NCI-H128 (cell line): ENCODE measurements at regions not wholly inside any gene's neighbourhood (a gene's known extent, or its start where the extent isn't known, plus 50 kb on each side); places are given as distances from the start of the nearest gene placed in this dataset.
"Not testable (repeated sequence)": the region's sequence is repeated elsewhere in the genome, so short reads cannot be mapped to it uniquely, and the experiment has no call there.

ENCODE experiments used
- DNase-seq: peaks from one replicate; lab custom pipeline; 2025; ENCODE audit not compliant: unreplicated experiment; lab: John Stamatoyannopoulos, UW

DNA sequence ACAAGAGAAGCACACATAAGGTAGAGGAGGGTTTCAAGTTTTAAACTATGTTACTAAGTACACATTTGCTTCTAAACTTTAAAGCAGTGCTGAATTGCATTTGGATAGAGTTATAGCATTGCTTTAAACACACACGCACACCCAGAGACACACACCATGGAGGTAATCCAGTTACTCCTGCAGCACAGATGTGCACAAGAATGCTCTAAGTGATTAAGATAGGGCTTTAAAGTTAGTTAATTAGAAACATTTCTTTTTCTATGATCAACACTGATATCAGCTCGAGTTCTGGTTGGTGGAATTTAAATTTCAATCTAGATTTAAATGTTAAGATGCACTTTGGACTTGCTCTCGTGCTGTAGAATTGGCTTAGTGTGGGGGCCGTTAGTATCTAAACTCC, 492.3 kb downstream of the ZEB2 start:
- DNase-seq = no peak

DNA sequence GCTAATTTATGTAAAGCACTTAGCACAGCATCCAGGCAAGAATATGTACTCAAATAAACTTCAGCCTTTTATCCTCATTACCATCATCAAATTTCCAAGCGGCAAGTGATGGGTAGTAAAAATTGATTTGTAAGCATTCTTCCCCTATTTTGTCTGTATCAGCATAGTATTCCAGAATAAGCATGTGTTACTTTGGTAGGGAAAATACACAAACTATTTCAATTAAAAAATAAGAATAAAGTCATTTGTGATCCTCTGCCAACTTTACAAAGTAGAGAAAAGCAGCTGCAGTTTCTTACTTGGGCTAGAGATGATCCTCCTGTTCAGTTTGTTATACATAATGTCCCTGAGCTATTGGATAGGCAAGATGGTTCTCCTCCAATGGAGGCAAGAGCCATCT, 493.2 kb downstream of the ZEB2 start:
- no peak for DNase-seq

DNA sequence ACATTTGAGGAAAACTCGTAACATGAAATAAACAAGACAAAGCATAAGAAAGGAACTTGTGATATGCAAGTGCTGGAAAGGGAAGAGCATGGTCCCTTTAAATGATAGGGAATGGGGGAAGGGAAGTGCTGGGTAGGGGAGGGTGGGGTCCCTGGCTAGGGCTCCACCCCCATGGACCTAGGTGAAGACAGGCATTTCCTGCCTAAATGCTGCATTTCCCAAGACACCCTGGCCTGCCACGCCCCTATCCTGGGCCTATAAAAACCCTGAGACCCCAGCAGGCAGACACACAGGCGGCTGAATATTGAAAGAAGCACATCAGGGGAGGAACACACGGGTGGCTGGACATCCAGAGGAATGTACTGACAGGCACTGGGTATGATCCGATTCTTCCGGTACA, 499.9 kb downstream of the ZEB2 start:
- DNase-seq = no peak

DNA sequence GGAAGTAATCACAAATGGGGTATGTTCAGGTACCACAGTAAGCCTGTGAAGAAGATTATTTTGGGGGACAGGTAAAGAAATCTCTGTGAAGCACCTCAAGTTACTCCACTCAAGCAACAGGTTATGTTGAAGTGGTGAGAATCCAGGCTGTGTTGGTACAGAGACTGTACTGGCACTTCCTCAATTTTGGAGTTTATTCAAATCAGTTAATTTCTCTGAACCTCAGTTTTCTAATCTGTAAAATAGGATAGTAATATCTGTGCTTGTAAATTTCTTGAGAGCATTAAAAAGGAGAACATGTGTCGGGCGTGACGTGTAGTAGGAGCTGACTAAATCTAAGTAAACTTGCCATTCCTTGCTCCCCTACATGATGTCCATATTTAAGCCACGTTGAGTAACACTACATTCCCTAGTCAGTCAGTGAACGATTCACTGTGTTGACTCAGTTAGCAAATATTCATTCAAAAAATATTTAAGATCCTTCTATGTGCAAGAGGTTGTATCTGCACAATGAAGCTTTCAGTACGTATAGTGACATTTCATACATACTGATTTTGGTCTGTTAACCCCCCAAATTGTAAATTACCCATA, 504.2 kb downstream of the ZEB2 start:
- DNase-seq = no peak

DNA sequence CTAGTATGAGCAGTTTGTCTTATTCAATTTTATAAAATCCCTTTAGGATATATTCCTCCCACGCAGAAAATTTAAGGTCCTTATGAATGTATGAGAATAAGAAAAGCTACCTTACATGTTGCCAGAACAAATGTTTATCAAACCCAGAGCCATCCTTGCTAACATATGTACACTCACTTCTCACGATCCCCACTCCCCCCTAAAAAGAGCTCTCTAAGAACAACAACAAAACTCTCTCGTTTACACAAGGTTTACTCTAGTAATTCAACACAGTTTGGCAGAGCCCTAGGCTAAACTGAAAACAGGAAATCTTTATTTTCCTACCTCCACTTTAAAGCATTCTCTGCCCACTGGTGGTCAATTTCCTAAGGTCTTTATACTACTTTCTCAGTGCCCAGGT, 504.9 kb downstream of the ZEB2 start:
- DNase-seq = no peak

DNA sequence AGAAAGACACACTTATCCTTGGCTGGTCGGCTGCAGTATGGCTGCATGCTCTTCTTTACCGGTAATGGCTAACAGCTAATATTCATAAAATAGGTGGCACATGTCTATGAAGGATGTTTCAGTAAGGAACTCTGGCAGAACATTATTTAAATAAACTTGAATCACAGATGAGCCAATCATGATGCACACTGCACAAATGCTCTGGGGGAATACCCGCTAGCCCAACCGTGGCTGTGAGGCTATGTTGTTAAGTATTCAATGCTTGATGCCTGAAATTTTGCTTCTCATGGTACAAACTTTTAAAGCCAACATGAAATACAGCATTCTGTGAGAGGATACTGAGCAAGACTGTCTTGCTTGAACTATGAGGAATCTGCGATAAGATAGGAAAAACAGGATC, 505.8 kb downstream of the ZEB2 start:
- no peak for DNase-seq

DNA sequence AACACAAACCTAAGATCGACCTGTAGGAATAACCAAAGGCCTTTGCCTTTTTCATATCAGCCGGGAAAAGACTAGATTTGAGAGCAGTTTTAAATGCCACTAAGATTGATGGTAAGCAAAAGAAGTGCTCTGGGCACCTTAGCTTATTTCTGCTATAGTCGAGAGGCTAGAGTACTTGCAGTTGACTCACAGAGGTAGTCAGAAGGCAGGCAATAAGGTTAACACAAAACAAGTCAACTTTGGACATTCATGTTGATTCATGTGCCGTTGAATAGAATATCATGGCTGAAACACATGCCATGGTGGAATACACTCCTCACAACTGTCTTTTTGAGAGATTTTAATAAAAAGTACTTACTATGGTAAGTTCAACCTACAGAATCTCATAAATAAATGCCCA, 507.6 kb downstream of the ZEB2 start:
- DNase-seq = no peak

DNA sequence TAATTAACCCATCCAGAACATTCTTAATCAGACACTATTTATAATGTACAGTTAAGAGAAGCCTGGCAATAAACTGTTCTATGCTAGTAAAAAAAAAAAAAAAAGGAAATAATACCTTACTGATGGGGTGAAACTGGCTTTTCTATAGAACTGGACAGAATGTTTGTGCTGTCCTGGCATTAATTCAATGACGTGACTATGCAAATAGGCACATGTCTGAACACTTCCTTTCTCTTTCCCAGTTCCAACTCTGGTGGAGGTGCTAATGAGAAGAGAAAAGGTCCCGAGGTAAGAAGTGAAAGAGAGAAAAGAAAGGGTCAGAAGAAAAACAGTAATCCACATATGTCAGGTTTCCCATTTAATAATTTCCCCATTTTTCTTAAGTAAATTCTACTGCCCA, 508.4 kb downstream of the ZEB2 start:
- DNase-seq = no peak

DNA sequence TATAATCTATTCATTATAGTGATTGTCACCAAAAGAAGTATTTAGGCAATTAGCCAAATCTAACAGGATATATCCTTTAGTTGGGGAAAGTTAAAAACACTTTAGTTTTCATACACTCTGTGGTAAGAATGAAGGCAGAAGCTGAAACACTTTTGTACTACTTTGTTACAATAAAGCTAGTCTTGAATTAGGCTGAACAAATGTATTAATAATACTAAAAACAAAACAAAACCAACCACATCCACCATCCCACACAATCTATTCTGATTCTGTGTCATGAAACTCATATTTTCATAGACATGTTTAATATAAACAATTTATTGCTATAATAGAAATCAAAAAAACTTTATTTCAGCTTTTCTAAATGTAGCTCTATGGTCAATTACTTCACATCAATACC, 508.8 kb downstream of the ZEB2 start:
- no peak for DNase-seq

DNA sequence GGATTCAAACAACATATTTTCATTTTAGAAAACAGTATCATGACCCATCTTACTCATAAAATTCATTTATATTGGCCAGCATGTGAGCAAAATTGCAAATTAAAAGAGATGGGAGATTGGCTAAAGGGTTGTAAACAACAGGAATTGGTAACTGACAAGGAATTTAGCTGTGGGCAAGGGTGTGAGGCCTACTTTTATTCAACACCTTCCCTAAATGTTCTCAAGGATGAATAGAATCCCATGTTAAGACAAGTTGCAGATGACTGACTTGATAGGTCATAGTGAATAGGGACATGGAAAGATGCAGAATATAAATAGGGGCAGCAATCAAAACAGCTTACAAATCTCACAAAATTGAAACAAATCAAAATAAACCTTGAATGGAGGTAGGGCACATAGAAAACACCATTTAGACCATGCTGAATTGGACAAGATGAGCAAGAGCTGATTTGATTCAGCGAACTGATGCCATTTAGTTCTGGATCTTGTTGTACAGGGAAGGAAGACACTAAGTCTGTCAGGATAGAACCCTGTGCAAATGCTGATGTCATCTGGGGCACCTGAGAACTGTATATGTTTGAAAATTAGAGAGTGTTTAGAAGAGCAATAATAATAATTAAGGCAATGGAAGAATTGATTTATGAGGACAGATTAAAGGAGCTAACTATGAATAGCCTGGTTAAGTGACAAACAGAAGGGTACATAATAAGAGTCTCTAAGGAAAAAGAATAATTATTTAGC, 509.7 kb downstream of the ZEB2 start:
- no peak for DNase-seq

DNA sequence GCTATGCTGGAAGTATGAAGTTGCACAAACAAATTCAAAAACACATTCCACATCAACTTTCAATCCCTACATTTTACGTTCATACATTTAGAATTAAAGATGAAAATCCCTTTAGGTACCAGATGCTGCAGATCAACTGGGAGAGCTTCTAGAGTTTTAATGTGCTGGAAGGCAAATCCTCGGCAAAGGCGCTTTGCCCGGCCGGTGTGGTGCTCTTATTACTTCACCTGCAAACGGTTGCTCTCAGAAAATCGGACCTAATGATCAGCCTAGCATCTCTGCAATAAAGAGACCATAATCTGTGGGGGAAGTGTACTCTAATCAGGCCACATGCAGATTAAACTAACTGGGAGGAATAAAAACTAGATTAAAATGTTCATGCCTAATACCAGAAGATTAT, 513.8 kb downstream of the ZEB2 start:
- DNase-seq = no peak

DNA sequence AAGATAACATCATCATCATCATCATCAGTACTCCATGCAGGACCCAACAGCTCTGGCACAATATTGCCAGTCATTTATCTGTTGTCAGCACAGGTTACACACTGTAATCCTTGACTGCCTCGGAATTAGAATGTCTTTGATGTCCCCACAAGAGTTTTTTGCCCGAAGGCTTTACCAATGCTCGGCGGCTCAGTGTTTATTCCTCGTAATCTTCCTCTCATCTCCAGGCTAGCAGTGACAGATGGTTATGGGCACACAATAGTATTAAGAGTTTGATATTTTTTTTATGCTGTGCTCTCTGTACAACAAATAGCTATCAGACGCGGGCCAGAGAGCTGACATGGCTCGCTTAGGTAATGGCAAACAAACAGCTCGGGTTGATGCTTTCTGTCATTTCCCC, 515.2 kb downstream of the ZEB2 start:
- DNase-seq = no peak

DNA sequence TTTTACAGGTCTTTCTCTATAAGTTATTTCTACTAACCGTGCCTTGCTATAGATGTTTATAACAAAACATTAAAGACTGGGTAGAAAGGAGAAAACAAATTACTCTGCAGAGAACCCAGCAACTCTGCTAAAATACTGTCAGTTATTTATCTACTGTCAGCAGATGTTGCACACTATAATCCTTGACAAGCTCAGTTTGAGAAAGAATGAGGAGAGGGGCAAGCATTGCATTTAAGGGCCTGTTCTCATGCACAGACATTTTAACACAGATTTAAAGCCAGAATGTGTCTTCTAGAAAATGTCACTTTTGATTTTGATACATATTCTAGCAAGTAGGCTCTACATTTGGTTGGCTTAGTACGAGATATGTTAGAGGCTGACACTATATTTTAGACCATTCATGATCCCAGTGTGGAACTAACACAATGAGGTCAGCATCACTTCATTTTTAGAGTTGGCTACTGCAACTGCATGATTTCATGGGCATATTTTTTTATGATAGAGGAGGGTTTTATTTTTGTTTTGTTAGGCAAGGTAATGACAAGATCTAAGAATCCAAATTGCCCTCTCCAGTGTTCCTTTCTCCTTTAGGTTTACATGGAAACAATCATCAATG, 516.4 kb downstream of the ZEB2 start:
- DNase-seq = no peak

DNA sequence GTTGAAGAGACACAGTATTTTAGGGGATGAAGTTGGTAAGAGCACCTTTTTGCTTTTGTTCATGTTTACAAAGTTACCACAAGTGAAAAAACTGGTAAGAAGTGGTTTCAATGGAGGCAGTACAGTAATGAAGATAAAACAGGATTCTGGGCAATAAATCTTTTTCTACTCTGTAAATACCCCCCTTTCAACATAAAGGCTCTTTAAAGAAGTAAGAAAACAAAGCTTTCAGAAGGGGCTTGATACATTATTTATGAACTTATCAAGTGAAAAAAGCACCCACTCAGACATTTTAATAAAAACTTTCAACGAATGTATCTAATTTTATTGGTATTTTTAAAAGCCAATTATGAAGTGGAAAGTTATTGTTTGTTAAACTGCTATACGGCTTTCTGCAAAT, 522.9 kb downstream of the ZEB2 start:
- no peak for DNase-seq

DNA sequence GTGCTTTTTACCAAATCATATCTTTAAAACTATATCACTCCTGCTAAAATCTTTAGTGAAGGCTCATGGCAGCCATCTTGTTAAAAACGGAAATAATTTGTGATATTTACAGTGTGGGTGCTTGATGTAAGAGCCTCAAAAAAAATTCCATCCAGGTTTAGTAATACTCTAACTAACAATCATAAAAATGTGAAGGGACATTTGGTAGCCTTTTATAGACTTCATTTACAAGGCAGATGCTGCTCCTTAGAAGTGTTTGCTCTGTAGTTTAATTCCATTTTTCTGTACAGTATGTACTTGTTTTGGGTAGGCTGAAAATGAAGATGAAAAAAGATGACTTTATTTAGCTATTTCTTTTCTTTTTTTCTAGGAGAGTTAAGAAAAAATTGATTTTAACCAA, 525.0 kb downstream of the ZEB2 start:
- no peak for DNase-seq

DNA sequence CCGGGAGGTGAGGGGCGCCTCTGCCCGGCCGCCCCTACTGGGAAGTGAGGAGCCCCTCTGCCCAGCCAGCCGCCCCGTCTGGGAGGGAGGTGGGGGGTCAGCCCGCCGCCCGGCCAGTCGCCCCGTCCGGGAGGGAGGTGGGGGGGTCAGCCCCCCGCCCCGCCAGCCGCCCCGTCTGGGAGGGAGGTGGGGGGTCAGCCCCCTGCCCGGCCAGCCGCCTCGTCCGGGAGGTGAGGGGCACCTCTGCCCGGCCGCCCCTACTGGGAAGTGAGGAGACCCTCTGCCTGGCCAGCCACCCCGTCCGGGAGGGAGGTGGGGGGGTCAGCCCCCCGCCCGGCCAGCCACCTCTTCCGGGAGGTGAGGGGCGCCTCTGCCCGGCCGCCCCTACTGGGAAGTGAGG, 528.3 kb downstream of the ZEB2 start:
- not testable (repeated sequence) for DNase-seq

DNA sequence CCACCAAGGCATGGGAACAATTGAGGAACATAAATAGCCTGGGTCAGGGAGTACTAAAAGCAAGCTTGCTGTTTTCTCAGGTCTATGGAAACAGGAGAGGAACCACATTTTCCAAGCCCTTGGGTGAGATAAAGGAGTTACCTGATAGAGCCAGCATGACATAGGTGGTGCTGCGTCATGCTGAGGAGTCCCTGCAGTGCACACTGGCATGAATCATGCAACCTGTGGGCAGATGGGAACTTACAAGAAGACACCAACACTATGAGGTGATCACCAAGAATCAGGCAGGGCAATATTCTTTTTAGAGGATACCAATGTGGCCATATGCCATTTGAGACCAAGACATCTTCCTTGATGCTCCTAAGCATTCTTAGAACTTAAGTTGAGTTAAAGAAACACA, 531.8 kb downstream of the ZEB2 start:
- no peak for DNase-seq

DNA sequence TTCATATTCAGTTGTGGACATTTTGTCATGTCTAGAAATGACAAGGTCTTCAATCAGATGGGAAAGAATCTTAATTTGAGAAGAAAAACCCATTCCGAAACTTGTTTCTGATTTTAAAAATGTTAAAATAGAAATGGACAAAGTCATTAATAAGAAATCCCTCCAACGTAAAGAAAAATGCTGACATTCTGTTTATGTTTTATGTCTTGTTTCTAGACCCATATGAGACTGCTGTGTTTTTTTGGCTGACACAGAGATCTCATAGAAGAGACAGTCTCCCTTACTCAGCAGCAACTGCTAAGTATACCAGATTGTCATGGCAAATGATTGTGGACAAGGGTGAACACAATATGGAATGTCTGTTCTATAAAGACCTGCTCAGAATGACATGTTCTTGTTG, 538.5 kb downstream of the ZEB2 start:
- DNase-seq = no peak

DNA sequence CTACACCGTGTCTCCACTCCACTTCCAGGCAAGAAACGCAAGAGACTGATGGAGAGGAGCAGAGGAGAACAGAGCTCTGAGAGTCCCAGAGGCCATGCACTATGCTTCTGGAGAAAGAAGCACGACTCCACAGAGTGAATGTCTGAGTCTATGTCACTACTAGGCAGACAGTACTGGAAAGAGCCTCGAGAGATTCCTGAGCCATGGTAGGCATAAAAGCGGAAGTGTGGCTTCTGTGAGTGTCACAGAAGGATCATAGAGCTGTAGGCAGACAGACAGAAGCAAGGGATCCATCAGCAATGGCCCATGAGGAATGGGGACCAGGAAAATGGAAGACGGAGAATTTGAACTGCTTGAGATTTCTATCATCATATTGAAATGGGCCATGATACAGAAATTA, 542.6 kb downstream of the ZEB2 start:
- DNase-seq = no peak

DNA sequence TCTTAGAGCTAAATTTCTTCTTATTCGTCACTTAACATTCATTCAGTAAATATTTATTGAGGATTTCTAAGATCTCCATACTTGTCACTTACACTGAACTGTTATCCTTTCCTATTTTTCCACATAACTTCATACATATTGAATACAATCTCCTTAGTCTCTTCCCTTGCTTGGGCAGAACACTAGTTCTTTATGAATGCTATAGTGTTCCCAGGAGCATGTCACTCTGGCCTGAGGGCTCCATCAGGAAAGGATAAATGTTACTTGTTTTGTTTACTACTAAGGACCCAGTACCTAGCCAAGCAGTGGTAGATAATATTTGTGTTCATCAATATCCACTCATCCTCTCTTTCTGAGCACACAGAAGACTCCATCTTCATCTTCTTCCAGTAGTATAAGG, 544.7 kb downstream of the ZEB2 start:
- no peak for DNase-seq

DNA sequence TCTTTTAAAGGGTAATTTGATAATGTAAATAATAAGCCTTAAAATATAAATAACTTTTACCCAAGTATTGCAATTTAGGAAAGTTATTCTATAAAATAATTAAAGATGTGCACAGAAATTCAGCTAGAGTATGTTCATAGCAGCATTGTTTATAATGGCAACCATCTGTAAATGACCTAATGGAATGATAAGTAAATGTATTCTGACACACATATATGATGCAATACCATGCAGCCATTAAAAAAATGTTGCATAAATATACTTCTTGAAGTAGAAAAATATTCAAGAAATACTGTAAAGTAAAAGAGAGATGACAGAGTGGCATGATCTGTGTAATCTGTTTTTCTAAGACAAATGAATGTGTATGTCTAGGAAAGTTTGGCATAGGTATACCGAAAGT, 545.7 kb downstream of the ZEB2 start:
- DNase-seq = no peak

DNA sequence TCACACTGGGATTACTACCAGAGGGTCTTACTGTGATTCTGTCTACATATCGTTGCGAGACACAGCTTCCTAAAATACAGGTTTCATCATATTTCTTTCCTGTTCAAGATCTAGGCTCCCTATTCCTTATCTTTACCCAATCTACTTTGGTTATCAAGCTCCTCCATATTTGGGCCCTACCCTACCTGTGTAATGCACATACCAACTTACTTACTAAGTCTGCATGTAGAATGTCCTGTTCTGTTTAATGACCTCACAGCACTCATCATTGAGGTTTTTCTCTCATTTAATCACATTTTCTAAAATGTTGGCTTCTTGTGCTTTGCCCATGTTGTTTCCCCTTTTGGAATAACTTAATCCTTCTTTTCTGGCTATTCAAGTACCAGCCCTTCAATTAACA, 551.1 kb downstream of the ZEB2 start:
- DNase-seq = no peak

DNA sequence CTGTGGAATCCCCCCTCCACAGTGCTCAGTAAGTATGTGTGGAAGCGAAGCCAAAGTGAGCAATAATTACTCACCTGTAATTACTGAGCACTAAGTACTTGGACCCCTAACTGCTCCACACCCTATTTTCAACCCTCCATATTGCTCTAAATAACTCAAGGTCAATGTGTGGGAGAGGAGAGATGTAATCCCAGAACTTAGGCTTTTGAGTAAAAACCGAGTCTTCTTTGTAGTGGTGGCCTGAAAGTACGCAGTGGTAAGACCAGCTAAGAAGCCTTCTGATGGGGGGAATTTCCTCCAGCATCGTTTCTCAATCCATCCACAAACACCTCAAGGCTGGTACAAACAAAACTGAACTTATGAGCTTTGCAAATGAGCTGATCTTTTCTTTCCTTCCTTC, 551.6 kb downstream of the ZEB2 start:
- DNase-seq = no peak
